ENCODE measurements at regions not wholly inside any gene's neighbourhood (a gene's known extent, or its start where the extent isn't known, plus 50 kb on each side); places are given as distances from the start of the nearest gene placed in this dataset.
"Not testable (repeated sequence)": the region's sequence is repeated elsewhere in the genome, so short reads cannot be mapped to it uniquely, and the experiment has no call there.

DNA sequence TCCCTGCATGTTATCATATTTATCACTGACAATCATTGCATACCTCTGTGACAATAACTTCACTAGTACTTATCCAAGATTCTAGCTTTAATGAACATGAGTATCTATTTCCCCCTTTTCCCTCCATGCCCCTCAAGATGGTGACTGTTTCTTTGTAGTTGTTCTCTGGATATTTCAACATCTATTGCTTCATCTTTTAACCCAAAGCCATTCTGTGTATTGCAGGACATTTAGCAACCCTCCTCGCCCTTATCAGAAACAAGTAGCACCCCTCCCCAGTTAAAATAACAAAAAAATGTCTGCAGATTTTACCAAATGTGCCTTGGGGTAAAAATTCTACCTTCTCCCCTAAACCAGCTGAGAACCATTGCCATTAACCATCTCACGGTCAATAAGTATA is 979.8 kb upstream of the MANEA start:
- no peak overlapping the region for H3K27ac ChIP-seq
- TF ChIP-seq ZFX (IDR thresholded peaks at IDR 0.05): no peak
- TF ChIP-seq, protein P1, sequence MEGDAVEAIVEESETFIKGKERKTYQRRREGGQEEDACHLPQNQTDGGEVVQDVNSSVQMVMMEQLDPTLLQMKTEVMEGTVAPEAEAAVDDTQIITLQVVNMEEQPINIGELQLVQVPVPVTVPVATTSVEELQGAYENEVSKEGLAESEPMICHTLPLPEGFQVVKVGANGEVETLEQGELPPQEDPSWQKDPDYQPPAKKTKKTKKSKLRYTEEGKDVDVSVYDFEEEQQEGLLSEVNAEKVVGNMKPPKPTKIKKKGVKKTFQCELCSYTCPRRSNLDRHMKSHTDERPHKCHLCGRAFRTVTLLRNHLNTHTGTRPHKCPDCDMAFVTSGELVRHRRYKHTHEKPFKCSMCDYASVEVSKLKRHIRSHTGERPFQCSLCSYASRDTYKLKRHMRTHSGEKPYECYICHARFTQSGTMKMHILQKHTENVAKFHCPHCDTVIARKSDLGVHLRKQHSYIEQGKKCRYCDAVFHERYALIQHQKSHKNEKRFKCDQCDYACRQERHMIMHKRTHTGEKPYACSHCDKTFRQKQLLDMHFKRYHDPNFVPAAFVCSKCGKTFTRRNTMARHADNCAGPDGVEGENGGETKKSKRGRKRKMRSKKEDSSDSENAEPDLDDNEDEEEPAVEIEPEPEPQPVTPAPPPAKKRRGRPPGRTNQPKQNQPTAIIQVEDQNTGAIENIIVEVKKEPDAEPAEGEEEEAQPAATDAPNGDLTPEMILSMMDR (conservative IDR thresholded peaks at IDR 0.05): no peak

DNA sequence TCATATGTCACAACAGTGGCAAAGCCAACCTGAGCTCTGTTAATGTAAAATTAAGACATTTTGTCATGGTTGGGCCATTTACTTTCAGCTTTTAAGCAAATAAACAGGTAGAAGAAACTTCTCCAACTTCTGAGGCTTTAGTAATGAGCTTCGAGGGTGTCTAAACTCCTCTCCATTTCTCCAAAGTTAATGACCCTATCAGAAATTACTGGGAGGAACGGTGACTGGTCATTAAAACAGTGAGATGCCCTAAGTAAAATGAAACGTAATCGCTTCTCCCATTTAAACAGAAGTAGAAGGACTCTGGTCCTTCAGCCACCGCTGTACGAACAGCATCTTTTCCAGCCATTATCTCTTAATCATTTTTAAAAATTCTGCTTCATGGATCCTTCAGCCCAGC is 986.9 kb upstream of the MANEA start:
- TF ChIP-seq, protein P1 (conservative IDR thresholded peaks at IDR 0.05): no peak
- TF ChIP-seq ZFX (IDR thresholded peaks at IDR 0.05): no peak
- H3K27ac ChIP-seq: no peak overlapping the region

DNA sequence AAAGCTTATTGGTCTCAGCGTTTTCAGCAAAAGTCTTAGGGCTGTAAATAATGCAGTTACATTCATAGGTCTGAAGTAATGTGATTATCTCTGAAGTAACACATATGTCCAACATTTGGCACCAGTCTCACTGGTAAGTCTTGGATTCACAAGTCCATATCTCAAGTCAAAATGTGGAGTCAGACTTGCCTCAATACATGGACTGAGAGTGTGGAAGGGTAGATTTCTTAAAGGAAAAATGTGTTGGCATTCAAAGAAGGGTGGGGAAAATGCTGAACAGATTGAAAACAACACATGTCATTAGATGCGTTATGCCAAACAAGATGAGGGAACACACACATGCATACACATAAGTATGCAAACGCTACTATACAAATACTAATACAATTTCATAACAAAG is 989.0 kb upstream of the MANEA start:
- TF ChIP-seq, protein P1 (conservative IDR thresholded peaks at IDR 0.05): no peak
- TF ChIP-seq ZFX (IDR thresholded peaks at IDR 0.05): no peak
- H3K27ac ChIP-seq: no peak overlapping the region

DNA sequence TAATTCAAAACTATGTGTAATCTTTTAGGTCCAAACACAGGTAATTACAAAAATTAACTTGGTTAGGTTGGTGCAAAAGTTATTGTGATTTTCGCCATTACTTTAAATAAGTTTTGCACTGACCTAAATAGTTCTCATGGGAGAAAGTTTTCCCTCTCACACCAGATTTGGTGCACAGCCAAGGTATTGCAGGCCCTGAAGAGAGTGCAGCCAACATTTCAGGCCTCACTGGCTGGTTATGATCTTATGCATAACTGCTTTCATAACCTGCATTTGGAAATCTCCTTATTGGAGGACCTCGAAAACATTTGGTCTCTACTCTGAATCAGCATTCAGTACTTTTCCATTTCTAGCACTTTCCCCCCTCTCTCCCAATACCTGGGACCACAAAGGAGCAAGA is 993.1 kb upstream of the MANEA start:
- TF ChIP-seq ZFX (IDR thresholded peaks at IDR 0.05): no peak
- TF ChIP-seq, protein P1 (conservative IDR thresholded peaks at IDR 0.05): no peak
- H3K27ac ChIP-seq: no peak overlapping the region

DNA sequence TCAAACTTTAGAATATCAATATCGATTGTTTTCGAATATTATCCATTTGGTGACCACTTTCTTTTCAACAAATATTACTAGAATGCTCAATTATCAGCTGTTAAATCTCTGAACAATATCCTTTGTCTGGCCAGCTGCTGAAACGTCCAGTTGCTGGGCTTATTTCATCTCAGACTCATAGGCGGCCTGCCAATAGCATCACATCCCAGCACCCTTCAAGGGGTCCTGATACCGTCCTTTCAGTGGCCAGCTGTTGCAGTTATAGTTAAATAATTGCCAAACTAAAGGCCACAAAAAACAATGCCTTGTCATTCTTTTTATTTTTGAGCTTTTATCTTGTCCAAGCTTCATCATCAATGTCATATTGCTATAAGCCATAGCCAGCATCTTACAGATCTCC is 1006.8 kb upstream of the MANEA start:
- TF ChIP-seq, protein P1 (conservative IDR thresholded peaks at IDR 0.05): no peak
- no peak for TF ChIP-seq ZFX (IDR thresholded peaks at IDR 0.05)
- H3K27ac ChIP-seq: no peak overlapping the region

DNA sequence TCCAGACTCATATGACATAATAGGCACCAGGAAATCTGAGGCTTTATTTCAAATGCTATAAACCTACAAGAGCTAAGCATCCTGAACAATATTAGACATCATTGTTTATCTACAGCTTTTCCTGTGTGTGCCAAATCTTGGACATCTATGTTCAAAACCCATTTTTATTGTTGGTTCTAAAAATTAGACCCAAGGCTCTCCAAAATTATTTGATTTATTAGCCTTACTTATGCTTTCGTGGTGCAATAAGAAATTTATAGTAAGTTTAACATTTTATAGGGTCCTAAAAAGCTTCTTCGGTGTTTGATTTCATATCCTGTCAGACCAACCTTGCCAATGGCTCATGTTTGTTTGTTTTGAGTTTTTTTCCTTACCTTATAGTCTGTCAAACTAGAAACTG is 1014.5 kb upstream of the MANEA start:
- TF ChIP-seq ZFX (IDR thresholded peaks at IDR 0.05): no peak
- TF ChIP-seq, protein P1 (conservative IDR thresholded peaks at IDR 0.05): no peak
- no peak overlapping the region for H3K27ac ChIP-seq

DNA sequence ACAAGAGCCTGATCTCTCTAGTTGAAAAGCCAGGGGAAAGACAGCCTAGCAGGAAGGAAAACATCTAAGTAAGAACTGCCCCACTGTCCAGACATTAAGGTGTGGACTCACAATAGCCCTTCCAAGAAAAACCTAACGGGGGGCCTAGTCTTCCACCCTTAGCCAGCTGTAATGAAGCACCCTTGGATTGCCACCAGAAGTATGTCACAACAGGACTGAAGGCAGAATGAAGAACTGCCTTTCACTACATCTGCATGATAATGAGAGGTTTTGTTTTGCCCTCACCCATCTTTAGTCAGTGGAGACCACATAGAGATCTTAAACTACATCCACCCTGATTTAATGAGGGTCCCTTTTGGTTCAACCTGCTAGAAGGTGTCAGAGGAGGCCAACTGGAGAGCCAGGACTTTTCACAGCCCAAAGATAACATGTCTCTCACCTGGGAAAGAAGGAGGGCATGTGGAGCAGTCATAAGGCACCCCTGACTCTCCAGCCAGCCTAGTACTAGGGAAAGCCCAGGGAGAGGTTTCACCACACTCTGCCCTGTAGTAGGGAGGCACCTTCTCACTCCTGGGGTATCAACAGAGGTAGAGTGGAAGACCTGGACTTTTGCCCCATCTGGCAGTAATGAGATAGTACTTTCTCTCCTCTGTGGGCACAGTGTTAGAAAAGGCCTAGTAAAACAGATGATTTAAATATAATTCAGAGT is 1017.4 kb upstream of the MANEA start:
- TF ChIP-seq, protein P1 (conservative IDR thresholded peaks at IDR 0.05): no peak
- TF ChIP-seq ZFX (IDR thresholded peaks at IDR 0.05): no peak
- no peak overlapping the region for H3K27ac ChIP-seq

DNA sequence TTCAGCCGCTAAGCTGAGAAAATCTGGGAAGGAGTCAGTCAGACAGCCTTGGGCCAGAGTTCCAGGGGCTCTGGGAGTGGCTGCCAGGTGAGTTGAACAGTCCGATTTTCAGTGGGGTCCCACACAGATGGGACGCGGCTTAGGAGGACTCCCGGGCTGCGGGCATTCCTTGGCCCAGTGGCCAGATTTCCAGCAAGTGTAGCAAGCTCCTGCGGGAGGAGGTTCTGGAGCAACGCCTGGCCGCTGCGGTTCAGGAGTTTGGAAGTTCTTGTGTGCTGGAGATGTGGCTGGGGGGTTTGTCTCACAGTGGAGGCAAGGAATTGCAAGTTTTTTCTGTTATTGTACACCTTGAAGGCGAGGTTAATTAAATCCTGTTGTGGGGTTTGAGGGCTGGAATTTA is 1020.1 kb upstream of the MANEA start:
- not testable (repeated sequence) for H3K27ac ChIP-seq
